ENCODE measurements at regions not wholly inside any gene's neighbourhood (a gene's known extent, or its start where the extent isn't known, plus 50 kb on each side); places are given as distances from the start of the nearest gene placed in this dataset.
"Not testable (repeated sequence)": the region's sequence is repeated elsewhere in the genome, so short reads cannot be mapped to it uniquely, and the experiment has no call there.

DNA sequence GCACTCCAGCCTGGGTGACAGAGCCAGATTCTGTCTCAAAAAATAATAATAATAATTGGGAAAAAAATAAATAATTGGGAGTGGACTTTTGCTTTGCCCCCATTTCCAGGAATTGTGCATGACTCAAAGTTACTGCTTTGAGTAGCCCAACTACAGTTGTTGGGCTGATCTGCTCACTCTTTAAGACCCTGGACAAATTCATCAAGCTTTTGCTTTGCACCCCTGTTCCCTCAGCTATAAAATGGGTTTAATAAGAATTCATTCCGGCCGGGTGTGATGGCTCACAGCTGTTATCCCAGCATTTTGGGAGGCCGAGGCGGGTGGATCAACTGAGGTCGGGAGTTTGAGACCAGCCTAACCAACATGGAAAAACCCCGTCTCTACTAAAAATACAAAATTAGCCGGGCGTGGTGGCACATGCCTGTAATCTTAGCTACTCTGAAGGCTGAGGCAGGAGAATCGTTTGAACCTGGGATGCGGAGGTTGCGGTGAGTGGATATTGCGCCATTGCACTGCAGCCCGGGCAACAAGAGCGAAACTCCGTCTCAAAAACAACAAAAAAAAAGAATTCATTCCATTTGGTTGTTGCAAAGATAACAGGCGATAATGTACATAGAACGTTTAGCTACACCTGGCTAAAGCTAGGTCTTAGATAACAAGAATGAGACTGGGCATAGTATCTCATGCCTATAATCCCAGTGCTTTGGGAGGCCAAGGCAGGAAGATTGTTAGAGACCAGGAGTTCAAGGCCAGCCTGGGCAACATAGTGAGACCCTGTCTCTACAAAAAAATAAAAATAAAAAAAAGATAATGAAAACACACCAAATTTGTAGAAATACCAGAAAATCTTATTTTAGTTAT lies 87.9 kb upstream of the ZNF217 start:
- H3K4me3 Mint-ChIP-seq, result no peak overlapping the region
- no peak overlapping the region for H3K27ac Mint-ChIP-seq
- H3K27me3 Mint-ChIP-seq, result no peaks in the 10 kb centered on the region
- no peak for ATAC-seq
- no peaks in the 10 kb centered on the region for H3K9me3 Mint-ChIP-seq
- no peaks in the 10 kb centered on the region for H3K36me3 Mint-ChIP-seq
- peaks cover 27% of the 10 kb centered on the region for H3K4me1 Mint-ChIP-seq

DNA sequence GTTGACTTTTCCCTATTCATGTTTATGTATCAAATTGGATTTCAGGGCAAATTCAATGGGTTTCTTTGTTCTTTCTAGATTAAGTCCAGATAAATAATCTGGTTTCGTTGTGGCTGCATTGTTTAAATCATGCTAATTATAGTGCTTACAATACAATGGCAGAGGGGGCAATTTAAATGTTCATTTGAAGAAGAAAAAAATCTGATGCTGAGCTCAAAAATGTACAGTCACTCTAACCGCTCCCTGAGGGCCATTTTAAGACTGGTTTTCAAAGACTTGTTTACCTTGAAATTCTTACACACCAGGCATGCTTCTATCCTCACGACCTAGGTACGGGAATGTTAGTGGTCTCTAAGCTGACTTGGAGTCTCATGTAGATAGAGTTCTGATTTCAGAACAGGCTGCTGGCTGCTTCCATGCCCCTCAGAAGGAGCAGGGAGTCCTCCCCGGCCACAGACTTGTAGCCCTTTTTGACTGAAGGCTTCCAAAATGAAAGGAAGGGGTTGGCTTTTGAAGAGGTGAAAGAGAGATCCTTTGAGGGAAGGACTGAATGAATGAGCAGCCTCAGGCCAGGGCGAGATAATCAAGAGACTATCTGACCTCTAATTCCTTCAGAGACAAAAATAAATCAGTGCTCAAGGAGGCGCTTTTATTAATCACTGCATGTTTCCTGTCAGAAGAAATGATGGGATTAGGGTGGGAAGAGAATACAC lies 86.1 kb upstream of the ZNF217 start:
- ATAC-seq, result no peak
- no peak overlapping the region for H3K4me3 Mint-ChIP-seq
- no peaks in the 10 kb centered on the region for H3K9me3 Mint-ChIP-seq
- H3K36me3 Mint-ChIP-seq, result no peaks in the 10 kb centered on the region
- no peaks in the 10 kb centered on the region for H3K27me3 Mint-ChIP-seq
- H3K27ac Mint-ChIP-seq, result no peak overlapping the region
- H3K4me1 Mint-ChIP-seq, result peaks cover 16% of the 10 kb centered on the region

DNA sequence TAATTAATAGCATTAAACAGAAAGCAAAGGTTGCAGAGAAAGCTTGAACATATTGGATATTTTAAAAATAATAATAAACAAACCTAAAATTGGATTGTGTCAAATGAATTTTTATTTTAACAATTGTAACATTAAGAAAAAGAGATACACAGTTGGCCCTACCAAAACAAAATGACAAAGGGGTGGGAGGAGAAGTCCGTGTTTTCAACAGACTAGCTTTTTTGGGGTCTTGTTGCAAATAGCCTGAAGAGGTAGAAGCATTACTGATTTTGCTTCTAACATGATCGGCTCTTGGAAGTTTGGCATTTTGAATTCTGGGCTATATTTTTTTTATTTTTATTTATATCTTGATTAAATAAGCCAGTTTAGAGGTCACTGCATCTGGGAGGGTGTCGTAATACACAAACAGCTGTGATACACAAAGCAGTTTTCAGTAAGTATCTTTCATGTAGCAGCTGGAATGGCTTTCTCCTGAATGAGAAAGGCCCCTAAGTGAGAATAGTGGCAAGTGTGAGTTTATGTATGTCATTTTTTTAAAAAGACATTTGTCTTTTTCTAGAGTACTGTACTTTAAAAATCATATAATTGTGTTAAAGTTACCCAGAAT lies 85.5 kb upstream of the ZNF217 start:
- Mint-ChIP-seq H3K36me3 (no peaks in the 10 kb centered on the region), H3K27ac (no peak overlapping the region), H3K9me3 (no peaks in the 10 kb centered on the region), H3K27me3 (no peaks in the 10 kb centered on the region), H3K4me1 (peaks cover 16% of the 10 kb centered on the region), H3K4me3 (no peak overlapping the region)
- ATAC-seq, result no peak

DNA sequence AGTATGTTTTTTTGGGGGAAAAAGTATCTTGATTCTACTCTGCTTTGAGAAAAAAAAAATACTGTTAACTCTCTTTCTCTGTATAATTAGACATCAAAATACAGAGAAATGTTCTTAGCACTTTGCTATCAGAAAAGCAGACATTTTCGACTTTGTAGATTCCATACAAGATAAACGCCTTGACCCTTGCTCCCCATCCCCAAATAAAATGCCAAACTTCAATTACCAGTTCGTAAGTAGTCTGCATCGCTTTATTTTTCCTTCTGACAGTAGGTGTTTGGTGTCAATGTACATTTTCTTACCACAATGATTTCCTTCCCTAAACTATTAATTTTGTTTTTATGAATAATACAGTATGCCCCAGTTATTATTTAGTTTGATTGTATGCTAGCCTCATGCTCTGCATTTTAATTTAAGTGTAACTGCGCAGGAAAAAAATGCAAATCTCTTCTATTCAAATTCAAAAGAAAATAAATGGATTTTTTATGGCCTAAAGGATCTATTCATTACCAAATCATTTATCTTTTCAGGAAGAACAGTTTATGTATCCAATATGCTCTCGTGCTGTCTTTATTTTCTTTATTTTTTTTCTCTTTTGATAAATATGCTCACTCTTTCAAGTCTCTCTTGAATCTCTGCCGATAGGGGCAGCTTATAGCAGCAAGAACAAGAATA lies 84.8 kb upstream of the ZNF217 start:
- Mint-ChIP-seq H3K27ac (peak overlapping the region; percentile 65), H3K4me3 (no peak overlapping the region), H3K9me3 (no peaks in the 10 kb centered on the region), H3K4me1 (peaks cover 16% of the 10 kb centered on the region), H3K36me3 (no peaks in the 10 kb centered on the region), H3K27me3 (no peaks in the 10 kb centered on the region)
- no peak for ATAC-seq

DNA sequence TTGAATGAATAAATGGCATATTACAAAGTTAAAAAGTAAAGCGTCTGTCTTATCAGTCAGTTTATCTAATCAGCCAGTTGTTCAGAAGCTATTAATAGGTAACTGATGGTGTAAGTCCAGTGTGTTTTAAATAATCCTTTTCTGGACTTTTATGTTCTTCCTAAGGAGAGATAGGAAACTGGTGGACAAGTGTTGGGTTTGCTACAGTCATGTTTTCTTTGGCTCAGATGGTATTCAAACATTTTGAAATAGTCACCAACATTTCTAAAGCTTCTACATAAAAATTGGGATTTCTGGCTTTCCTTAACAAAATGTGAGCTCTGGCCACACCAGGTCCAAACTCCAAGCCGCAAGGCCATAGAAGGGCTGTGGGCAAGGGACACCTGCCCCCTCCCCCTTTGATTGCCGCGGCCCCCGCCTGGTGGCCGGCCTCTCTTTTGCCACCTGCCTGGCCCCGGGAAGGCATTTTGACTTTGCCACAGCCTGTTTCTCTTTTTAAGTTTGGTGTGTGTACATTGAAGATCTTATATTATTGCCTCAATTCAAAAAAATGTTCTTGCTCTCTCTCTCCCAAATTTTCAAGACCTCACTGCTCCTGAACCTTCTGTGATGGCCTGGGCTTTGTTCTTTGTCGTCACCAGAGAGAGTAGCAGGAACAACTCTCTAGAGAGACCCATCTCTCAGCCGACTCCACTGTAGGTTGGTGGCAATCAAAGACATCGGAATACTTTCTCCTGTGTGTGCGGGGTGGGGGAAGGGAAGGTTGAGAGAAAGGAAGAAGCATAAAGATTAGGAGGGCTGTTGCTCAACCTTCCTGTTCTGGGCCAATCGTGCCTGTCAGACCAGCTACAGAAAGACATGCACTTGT lies 84.0 kb upstream of the ZNF217 start:
- Mint-ChIP-seq H3K27me3 (no peaks in the 10 kb centered on the region), H3K4me3 (no peak overlapping the region), H3K4me1 (peaks cover 16% of the 10 kb centered on the region), H3K36me3 (no peaks in the 10 kb centered on the region), H3K27ac (peak overlapping the region; percentile 65), H3K9me3 (no peaks in the 10 kb centered on the region)
- ATAC-seq, result no peak

DNA sequence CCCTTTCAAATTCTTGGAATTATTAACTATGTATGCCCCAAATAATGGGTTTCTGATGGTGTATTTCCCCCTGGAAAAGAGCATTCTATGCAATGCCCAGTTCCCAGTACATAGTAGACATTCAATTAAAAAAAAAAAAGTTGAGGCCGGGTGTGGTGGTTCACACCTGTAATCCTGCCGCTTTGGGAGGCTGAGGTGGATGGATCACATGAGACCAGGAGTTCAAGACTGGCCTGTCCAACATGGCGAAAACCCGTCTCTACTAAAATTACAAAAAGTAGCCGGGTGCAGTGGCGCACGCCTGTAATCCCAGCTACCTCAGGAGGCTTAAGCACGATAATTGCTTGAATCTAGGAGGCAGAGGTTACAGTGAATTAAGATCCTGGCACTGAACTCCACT lies 83.3 kb upstream of the ZNF217 start:
- ATAC-seq, result no peak
- Mint-ChIP-seq H3K36me3 (no peaks in the 10 kb centered on the region), H3K27me3 (no peaks in the 10 kb centered on the region), H3K27ac (no peak overlapping the region), H3K4me3 (no peak overlapping the region), H3K9me3 (no peaks in the 10 kb centered on the region), H3K4me1 (peaks cover 16% of the 10 kb centered on the region)

DNA sequence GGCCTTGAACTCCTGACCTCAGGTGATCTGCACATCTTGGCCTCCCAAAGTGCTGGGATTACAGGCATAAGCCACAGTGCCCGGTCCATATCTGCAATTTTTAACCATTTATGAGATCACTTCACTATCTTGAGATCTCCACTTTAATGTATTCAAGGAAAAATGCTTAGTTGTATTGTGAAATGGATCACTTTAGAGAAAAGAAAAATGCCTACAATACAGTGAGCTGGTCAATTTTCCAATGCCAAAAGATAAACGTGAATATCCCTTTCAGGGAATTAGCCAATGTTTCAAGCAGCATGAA lies 82.8 kb upstream of the ZNF217 start:
- Mint-ChIP-seq H3K4me3 (no peak overlapping the region), H3K27me3 (no peaks in the 10 kb centered on the region), H3K4me1 (peaks cover 16% of the 10 kb centered on the region), H3K9me3 (no peaks in the 10 kb centered on the region), H3K27ac (peak overlapping the region; percentile 40), H3K36me3 (no peaks in the 10 kb centered on the region)
- ATAC-seq, result no peak

DNA sequence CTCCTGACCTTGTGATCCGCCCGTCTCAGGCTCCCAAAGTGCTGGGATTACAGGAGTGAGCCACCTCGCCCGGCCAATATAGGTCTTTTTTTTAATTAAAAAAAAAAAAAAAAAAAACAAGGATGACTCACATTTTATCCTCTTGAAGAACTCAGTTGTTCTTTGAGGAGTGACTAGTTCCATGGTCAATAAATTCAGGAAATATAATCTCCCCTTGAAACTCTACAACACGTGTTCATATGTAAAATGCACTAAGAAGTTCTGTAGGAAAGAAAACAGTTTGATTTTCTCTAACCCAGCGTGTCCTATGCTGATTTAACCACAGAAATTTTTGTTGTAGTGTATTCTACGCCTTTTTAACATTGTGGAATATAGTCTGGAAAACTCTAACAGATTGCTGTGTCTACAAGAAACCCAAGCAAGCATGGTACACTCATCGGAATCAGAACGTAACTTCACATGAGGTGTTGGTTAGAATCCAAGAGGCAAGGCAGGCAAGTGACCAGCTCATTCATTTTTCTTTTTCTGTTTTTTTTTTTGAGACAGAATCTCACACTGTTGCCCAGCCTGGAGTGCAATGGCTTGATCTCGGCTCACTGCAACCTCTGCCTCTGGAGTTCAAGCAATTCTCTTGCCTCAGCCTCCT lies 79.0 kb upstream of the ZNF217 start:
- ATAC-seq, result no peak
- no peak overlapping the region for H3K27ac Mint-ChIP-seq
- H3K36me3 Mint-ChIP-seq, result no peaks in the 10 kb centered on the region
- no peaks in the 10 kb centered on the region for H3K9me3 Mint-ChIP-seq
- H3K4me1 Mint-ChIP-seq, result no peaks in the 10 kb centered on the region
- H3K27me3 Mint-ChIP-seq, result no peaks in the 10 kb centered on the region
- H3K4me3 Mint-ChIP-seq, result no peak overlapping the region

DNA sequence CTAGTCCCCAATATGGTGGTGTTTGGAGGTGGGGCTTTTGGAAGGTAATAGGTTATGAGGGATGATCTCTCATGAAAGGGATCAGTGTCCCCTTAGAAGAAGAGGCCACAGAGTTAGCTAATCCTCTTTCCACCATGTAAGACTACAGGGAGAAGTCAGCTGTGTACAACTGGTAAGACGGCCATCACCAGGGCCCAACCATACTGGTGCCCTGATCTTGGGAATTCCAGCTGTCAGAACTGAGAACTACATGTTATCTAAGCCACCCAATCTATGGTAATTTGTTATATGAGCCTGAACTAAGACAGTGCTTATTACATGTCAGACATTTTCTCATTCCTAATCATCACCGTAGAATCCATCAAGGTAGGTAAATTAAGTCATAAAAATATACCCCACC lies 77.7 kb upstream of the ZNF217 start:
- no peak for ATAC-seq
- H3K36me3 Mint-ChIP-seq, result no peaks in the 10 kb centered on the region

DNA sequence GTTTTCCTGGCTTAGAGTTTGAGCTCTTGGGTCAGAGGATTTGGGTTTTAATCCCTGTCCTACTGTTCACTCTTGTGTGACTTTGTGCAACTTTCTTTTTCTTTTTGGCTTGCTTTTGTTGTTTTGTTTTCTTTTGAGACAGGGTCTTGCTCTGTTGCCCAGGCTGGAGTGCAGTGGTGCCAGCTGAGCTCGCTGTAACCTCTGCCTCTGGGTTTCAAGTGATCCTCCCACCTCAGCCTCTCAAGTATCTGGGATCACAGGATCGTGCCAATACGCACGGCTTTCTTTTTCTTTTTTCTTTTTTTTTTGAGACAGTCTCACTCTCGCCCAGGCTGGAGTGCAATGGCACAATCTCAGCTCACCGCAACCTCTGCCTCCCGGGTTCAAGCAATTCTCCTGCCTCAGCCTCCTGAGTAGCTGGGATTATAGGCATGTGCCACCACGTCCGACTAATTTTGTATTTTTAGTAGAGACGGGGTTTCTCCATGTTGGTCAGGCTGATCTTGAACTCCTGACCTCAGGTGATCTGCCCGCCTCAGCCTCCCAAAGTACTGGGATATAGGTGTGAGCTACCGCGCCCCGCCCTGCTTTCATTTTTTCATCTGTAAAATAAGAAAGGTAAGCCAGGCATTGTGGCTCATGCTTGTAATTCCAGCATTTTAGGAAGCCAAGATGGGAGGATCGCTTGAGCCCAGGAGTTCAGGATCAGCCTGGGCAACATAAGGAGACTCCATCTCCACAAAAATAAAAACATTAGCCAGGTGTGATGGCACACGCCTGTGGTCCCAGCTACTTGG lies 76.1 kb upstream of the ZNF217 start:
- not testable (repeated sequence) for H3K4me3 Mint-ChIP-seq, H3K9me3 Mint-ChIP-seq, H3K36me3 Mint-ChIP-seq, H3K27me3 Mint-ChIP-seq, H3K4me1 Mint-ChIP-seq, ATAC-seq
- H3K27ac Mint-ChIP-seq, result peak overlapping the region; percentile 57

More for the DNA sequence above, 77.7 kb upstream of the ZNF217 start:
- no peaks in the 10 kb centered on the region for H3K9me3 Mint-ChIP-seq
- H3K27me3 Mint-ChIP-seq, result no peaks in the 10 kb centered on the region
- H3K27ac Mint-ChIP-seq, result no peak overlapping the region
- no peaks in the 10 kb centered on the region for H3K4me1 Mint-ChIP-seq
- H3K4me3 Mint-ChIP-seq, result no peak overlapping the region

DNA sequence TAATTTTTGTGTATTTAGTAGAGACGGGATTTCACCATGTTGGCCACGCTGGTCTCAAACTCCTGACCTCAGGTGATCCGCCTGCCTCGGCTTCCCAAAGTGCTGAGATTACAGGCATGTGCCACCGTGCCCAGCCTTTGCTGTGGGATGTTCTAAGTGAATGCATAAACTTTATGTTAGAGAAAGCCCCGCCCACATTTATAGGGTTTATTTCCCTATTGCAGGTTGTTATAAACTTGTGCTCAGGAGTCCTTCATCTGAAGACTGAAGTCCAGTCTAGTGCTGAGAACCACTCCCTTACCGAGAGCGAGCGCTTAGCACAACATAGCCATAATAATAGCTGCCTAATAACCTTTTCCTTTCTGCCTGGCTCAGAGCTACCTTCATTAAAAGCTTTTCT lies 75.4 kb upstream of the ZNF217 start:
- no peak for ATAC-seq
- H3K4me1 Mint-ChIP-seq, result no peaks in the 10 kb centered on the region
- no peaks in the 10 kb centered on the region for H3K36me3 Mint-ChIP-seq
- no peaks in the 10 kb centered on the region for H3K27me3 Mint-ChIP-seq
- no peak overlapping the region for H3K4me3 Mint-ChIP-seq
- no peak overlapping the region for H3K27ac Mint-ChIP-seq
- no peaks in the 10 kb centered on the region for H3K9me3 Mint-ChIP-seq

DNA sequence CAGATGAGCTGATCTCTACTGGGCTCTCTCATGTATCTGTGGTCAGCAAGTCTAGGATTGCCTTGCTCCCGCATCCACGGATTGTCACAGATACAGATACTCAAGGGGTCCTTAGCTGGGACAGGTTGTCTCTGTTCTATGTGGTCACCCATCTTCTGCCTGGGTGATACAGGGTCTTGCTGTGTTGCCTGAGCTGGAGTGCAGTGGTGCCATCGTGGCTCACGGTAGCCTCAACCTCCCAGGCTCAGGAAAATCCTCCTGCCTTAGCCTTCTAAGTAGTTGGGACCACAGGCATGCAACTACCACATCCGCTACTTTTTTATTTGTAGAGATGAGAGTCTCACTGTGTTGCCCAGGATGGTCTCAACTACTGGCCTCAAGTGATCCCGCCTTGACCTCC lies 72.5 kb upstream of the ZNF217 start:
- H3K4me3 Mint-ChIP-seq, result no peak overlapping the region
- H3K27me3 Mint-ChIP-seq, result no peaks in the 10 kb centered on the region
- H3K9me3 Mint-ChIP-seq, result no peaks in the 10 kb centered on the region
- ATAC-seq, result no peak
- no peaks in the 10 kb centered on the region for H3K36me3 Mint-ChIP-seq
- H3K4me1 Mint-ChIP-seq, result peaks cover 7% of the 10 kb centered on the region
- peak overlapping the region; percentile 42 for H3K27ac Mint-ChIP-seq

DNA sequence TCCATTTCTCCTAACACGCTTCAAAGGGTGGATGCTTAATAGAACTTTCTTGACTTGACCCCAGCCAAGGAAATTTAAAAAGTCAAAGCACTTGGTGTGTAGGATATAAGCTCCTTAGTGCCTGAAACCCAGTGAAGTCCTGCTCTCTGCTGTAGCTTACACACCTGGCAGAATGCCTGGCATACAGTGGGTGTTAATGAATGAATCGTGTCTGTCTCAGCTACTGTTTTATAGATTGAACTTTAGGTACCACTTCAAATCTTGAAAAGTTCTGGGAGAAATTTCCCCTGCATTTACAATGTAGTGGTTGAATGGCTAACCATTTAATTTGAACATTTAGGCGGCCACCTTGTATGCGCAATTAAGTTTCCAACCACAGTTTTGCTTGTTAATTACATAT lies 70.5 kb upstream of the ZNF217 start:
- ATAC-seq, result no peak
- Mint-ChIP-seq H3K9me3 (no peaks in the 10 kb centered on the region), H3K36me3 (no peaks in the 10 kb centered on the region), H3K27ac (peak overlapping the region; percentile 51), H3K27me3 (no peaks in the 10 kb centered on the region), H3K4me1 (peaks cover 18% of the 10 kb centered on the region), H3K4me3 (no peak overlapping the region)

DNA sequence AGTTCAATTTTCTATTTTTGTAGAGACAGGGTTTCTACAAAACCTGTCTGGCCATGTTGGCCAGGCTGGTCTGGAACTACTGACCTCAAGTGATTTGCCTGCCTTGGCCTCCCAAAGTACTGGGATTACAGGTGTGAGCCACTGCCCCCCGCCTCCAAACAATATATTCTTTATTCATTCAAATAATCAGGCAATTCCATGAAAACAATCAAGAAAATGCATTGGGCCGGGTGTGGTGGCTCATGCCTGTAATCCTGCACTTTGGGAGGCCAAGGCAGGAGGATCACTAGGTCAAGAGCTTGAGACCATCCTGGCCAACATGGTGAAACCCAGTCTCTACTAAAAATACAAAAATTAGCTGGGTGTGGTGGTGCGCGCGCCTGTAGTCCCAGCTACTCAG lies 69.9 kb upstream of the ZNF217 start:
- not testable (repeated sequence) for H3K4me3 Mint-ChIP-seq, H3K9me3 Mint-ChIP-seq, H3K27ac Mint-ChIP-seq, H3K27me3 Mint-ChIP-seq, ATAC-seq, H3K36me3 Mint-ChIP-seq
- peaks cover 19% of the 10 kb centered on the region for H3K4me1 Mint-ChIP-seq
